Transverse colon (tissue), 4 donors: ENCODE measurements at regions not wholly inside any gene's neighbourhood (a gene's known extent, or its start where the extent isn't known, plus 50 kb on each side); places are given as distances from the start of the nearest gene placed in this dataset.

Experiments used
- DNase-seq: peaks from one replicate; pipeline ENCODE4 v3.0.0-alpha.2; 2019
- H3K27ac ChIP-seq, 4 donors: fragments of 200-600 bp; sonication (generic); 2 replicates each; pipeline ENCODE4 v1.5.1; 2016 to 2018; ENCODE audit warnings: inconsistent platforms in 4 of 4
- H3K27me3 ChIP-seq: fragments of 200-600 bp; sonication (generic); 2 replicates; pipeline ENCODE4 v1.5.1; 2017; ENCODE audit warnings: inconsistent platforms
- H3K36me3 ChIP-seq, 4 donors: fragments of 200-600 bp; sonication (generic); 2 replicates each; pipeline ENCODE4 v1.5.1; 2017 to 2019; ENCODE audit warnings: inconsistent platforms in 4 of 4
- H3K4me1 ChIP-seq, 4 donors: fragments of 200-600 bp; sonication (generic); 2 replicates each; pipeline ENCODE4 v1.5.1; 2017 to 2020; ENCODE audit warnings: inconsistent platforms in 4 of 4
- H3K4me3 ChIP-seq, 4 donors: fragments of 200-600 bp; sonication (generic); 1 replicate in 1 of 4; 2 replicates in 3 of 4; pipeline versions ENCODE4 v1.5.1 to v1.6.1; 2017 to 2019; ENCODE audit warnings: inconsistent platforms in 4 of 4
- H3K9me3 ChIP-seq, 2 donors: fragments of 200-600 bp; sonication (generic); 2 replicates each; pipeline ENCODE4 v1.5.1; 2017 to 2019; ENCODE audit warnings: inconsistent platforms in 2 of 2
- CTCF ChIP-seq, 5 experiments: fragments of 200-600 bp in 3 of 5; fragments of 450-650 bp in 2 of 5; sonication (generic) in 3 of 5; IDR thresholded peaks; 1 replicate in 2 of 5; 2 replicates in 3 of 5; pipeline ENCODE4 v1.5.1; 2016 to 2017; ENCODE audit warnings: antibody characterized with exemption in 5 of 5, inconsistent platforms in 3 of 5, mild to moderate bottlenecking in 2 of 5, moderate library complexity in 1 of 5
- EP300 ChIP-seq: sonication (generic); formaldehyde crosslinking; IDR thresholded peaks from one replicate; pipeline ENCODE4 v1.6.1; 2017; ENCODE audit warnings: antibody characterized with exemption, low read depth
- POLR2A ChIP-seq: fragments of 450-650 bp; IDR thresholded peaks from one replicate; pipeline ENCODE4 v1.6.1; 2016; ENCODE audit warnings: antibody characterized with exemption, mild to moderate bottlenecking, moderate library complexity
- POLR2AphosphoS5 ChIP-seq, 3 donors: sonication (generic); formaldehyde crosslinking; IDR thresholded peaks; one replicate each; pipeline ENCODE4 v1.6.1; 2016; ENCODE audit warnings: antibody characterized with exemption in 3 of 3
- WGBS, 2 donors: methylation state at CpG; one replicate each; pipeline ENCODE4 v1.1.5; 2018; ENCODE audit warnings: low coverage in 1 of 2; 5-methylcytosine and 5-hydroxymethylcytosine counted together
- in situ Hi-C, 4 donors: fragments of 200-750 bp; cut with MboI; loops; one replicate each; pipeline versions ENCODE4 v1.15.0 to v1.15.1; 2017; ENCODE audit warnings: low sequenced_read_pairs in 3 of 4, low pct_ligation_motif_present in 1 of 4, low pct_unique_long_range_greater_than_20kb in 1 of 4
- intact Hi-C: fragments of 100-400 bp; cut with DNase I; formaldehyde crosslinking; loops from one replicate; pipeline ENCODE4 v1.15.1; 2023; ENCODE audit warnings: low total_unique reads

GRCh38 chrX:148333989-148334388 is 166.4 kb upstream of the AFF2 start:
- no peak for DNase-seq
- intact Hi-C loops (no loop called here), in situ Hi-C loops (no loop called here)
- Histone ChIP-seq H3K36me3 (no peaks in the 10 kb centered on the region), H3K27me3 (no peaks in the 10 kb centered on the region), H3K4me3 (no peak overlapping the region), H3K27ac (no peak overlapping the region), H3K9me3 (no peaks in the 10 kb centered on the region), H3K4me1 (no peaks in the 10 kb centered on the region)
- WGBS, 2 donors, result 52% methylated on average over 1 of the region's 1 CpG; no CpG with 5 or more reads in 1 of the 2 donors
- TF ChIP-seq CTCF (IDR thresholded peaks at IDR 0.05) (no peak), EP300 (no peak), POLR2AphosphoS5 (IDR thresholded peaks at IDR 0.05) (no peak), POLR2A (no peak)

GRCh38 chrX:148337873-148338272 is 162.5 kb upstream of the AFF2 start:
- DNase-seq, result no peak
- Histone ChIP-seq H3K9me3 (no peaks in the 10 kb centered on the region), H3K4me1 (no peaks in the 10 kb centered on the region), H3K36me3 (no peaks in the 10 kb centered on the region), H3K4me3 (no peak overlapping the region), H3K27ac (no peak overlapping the region), H3K27me3 (no peaks in the 10 kb centered on the region)
- 82% methylated on average over 4 of the region's 4 CpGs; no CpG with 5 or more reads in 1 of the 2 donors for WGBS, 2 donors
- TF ChIP-seq POLR2A (no peak), POLR2AphosphoS5 (IDR thresholded peaks at IDR 0.05) (no peak), EP300 (no peak), CTCF (IDR thresholded peaks at IDR 0.05) (no peak)
- intact Hi-C loops, result no loop called here
- in situ Hi-C loops, result no loop called here

- Histone ChIP-seq H3K4me3 (no peak overlapping the region), H3K4me1 (no peaks in the 10 kb centered on the region), H3K27ac (no peak overlapping the region), H3K9me3 (no peaks in the 10 kb centered on the region), H3K27me3 (no peaks in the 10 kb centered on the region), H3K36me3 (no peaks in the 10 kb centered on the region)
- in situ Hi-C loops, result no loop called here
- no peak for TF ChIP-seq EP300
- TF ChIP-seq CTCF (IDR thresholded peaks at IDR 0.05), result no peak
- TF ChIP-seq POLR2A, result no peak
- TF ChIP-seq POLR2AphosphoS5 (IDR thresholded peaks at IDR 0.05), result no peak
- intact Hi-C loops, result no loop called here
- 65% methylated on average over 1 of the region's 1 CpG; no CpG with 5 or more reads in 1 of the 2 donors for WGBS, 2 donors
- no peak for DNase-seq
These were observed 145.5 kb upstream of the AFF2 start for GRCh38 chrX:148354916-148355315.

- intact Hi-C loops, result no loop called here
- Histone ChIP-seq H3K27me3 (no peaks in the 10 kb centered on the region), H3K4me1 (no peaks in the 10 kb centered on the region), H3K36me3 (no peaks in the 10 kb centered on the region), H3K9me3 (no peaks in the 10 kb centered on the region), H3K27ac (no peak overlapping the region), H3K4me3 (no peak overlapping the region)
- in situ Hi-C loops, result no loop called here
- no peak for DNase-seq
- TF ChIP-seq CTCF (IDR thresholded peaks at IDR 0.05) (no peak), EP300 (no peak), POLR2A (no peak), POLR2AphosphoS5 (IDR thresholded peaks at IDR 0.05) (no peak)
These were observed 138.8 kb upstream of the AFF2 start for GRCh38 chrX:148361641-148362040.
